SK-N-SH (cell line): ENCODE measurements at regions not wholly inside any gene's neighbourhood (a gene's known extent, or its start where the extent isn't known, plus 50 kb on each side); places are given as distances from the start of the nearest gene placed in this dataset.

Experiments
- CTCF ChIA-PET: fragments of 300-600, 350-600 bp; formaldehyde crosslinking; extraction: SDS; loops from one replicate; lab custom pipeline; 2021; lab: Yijun Ruan, JAX
- POLR2A ChIA-PET: fragments of 350-600 bp; sonication (Branson Sonifier 250); formaldehyde crosslinking; extraction: SDS; loops from one replicate; lab custom pipeline; 2020; ENCODE audit warnings: antibody characterized with exemption, inconsistent platforms; lab: Yijun Ruan, JAX
- DNase-seq: peaks from one replicate; pipeline ENCODE4 v3.0.0; 2012
- H2AFZ ChIP-seq: fragments of 200-600 bp; sonication (generic); 2 replicates; pipeline ENCODE4 v1.8.1; 2016; ENCODE audit warnings: antibody characterized with exemption, mild to moderate bottlenecking, low read depth
- H3F3A ChIP-seq: fragments of 200-600 bp; sonication (generic); replicated peaks from 2 replicates; pipeline ENCODE3; 2016; ENCODE audit warnings: antibody characterized with exemption, mild to moderate bottlenecking; ENCODE audit not compliant: insufficient read depth
- H3K27ac ChIP-seq, 2 experiments: fragments of 200-500 bp in 1 of 2; fragments of 200-600 bp in 1 of 2; sonication (Bioruptor generic) in 1 of 2; sonication (generic), shearing (Covaris generic) in 1 of 2; 2 replicates each; pipeline versions ENCODE4 v1.5.1 to v1.6.1; 2014 to 2016; ENCODE audit warnings: low read depth in 2 of 2, inconsistent platforms in 1 of 2, low read length in 1 of 2, mild to moderate bottlenecking in 1 of 2, mixed read lengths in 1 of 2
- H3K27me3 ChIP-seq: fragments of 200-600 bp; sonication (generic), shearing (Covaris generic); 2 replicates; pipeline ENCODE4 v1.6.1; 2016; ENCODE audit warnings: mixed run types; ENCODE audit not compliant: insufficient read depth
- H3K36me3 ChIP-seq, 2 experiments: fragments of 200-500 bp in 1 of 2; fragments of 200-600 bp in 1 of 2; sonication (Bioruptor generic) in 1 of 2; sonication (generic) in 1 of 2; replicated peaks in 1 of 2; 2 replicates each; pipeline versions ENCODE3 to v1.5.1; 2014 to 2016; ENCODE audit warnings: low read length in 1 of 2, mild to moderate bottlenecking in 1 of 2; ENCODE audit not compliant: insufficient read depth in 2 of 2, control insufficient read depth in 1 of 2
- H3K4me1 ChIP-seq, 2 experiments: fragments of 200-500 bp in 1 of 2; fragments of 200-600 bp in 1 of 2; sonication (Bioruptor generic) in 1 of 2; sonication (generic), shearing (Covaris generic) in 1 of 2; 2 replicates each; pipeline versions ENCODE4 v1.5.1 to v1.6.1; 2014 to 2016; ENCODE audit warnings: low read depth in 1 of 2, low read length in 1 of 2, mixed run types in 1 of 2; ENCODE audit not compliant: insufficient read depth in 2 of 2, control insufficient read depth in 1 of 2
- H3K4me2 ChIP-seq: fragments of 200-600 bp; sonication (generic), shearing (Covaris generic); 2 replicates; pipeline ENCODE4 v1.6.1; 2017; ENCODE audit warnings: mixed run types
- H3K4me3 ChIP-seq, 2 experiments: fragments of 200-500 bp in 1 of 2; fragments of 200-600 bp in 1 of 2; sonication (Bioruptor generic) in 1 of 2; sonication (generic), shearing (Covaris generic) in 1 of 2; 2 replicates each; pipeline versions ENCODE4 v1.5.1 to v1.8.1; 2014 to 2016; ENCODE audit warnings: low read depth in 2 of 2, inconsistent platforms in 1 of 2, low read length in 1 of 2, mild to moderate bottlenecking in 1 of 2, mixed read lengths in 1 of 2, moderate library complexity in 1 of 2
- H3K79me2 ChIP-seq: fragments of 200-600 bp; sonication (generic); 2 replicates; pipeline ENCODE4 v1.8.1; 2017; ENCODE audit warnings: mild to moderate bottlenecking; ENCODE audit not compliant: insufficient read depth
- H3K9ac ChIP-seq: fragments of 200-600 bp; sonication (generic); 2 replicates; pipeline ENCODE4 v1.6.1; 2017; ENCODE audit warnings: mixed run types
- H3K9me2 ChIP-seq: fragments of 200-600 bp; sonication (generic); 2 replicates; pipeline ENCODE4 v1.6.1; 2017; ENCODE audit warnings: mixed run types
- H3K9me3 ChIP-seq: fragments of 200-600 bp; sonication (generic); 2 replicates; pipeline ENCODE4 v1.6.1; 2017; ENCODE audit warnings: mixed run types, mild to moderate bottlenecking, moderate library complexity
- H4K20me1 ChIP-seq: fragments of 200-600 bp; sonication (generic); 2 replicates; pipeline ENCODE4 v1.6.1; 2017; ENCODE audit warnings: mild to moderate bottlenecking, mixed run types; ENCODE audit not compliant: insufficient read depth
- EZH2phosphoT487 ChIP-seq: fragments of 200-600 bp; sonication (generic); IDR thresholded peaks from 2 replicates; pipeline ENCODE4 v1.6.1; 2017; ENCODE audit warnings: low read depth, mixed run types, mild to moderate bottlenecking, antibody characterized with exemption, moderate library complexity, borderline replicate concordance
- FOXJ3 ChIP-seq: sonication (generic); formaldehyde crosslinking; IDR thresholded peaks from 2 replicates; pipeline ENCODE4 v1.5.1; 2020; ENCODE audit warnings: mild to moderate bottlenecking, missing genetic modification reagents
- GABPA ChIP-seq: IDR thresholded peaks from 2 replicates; pipeline ENCODE4 v1.4.0; 2012; ENCODE audit warnings: low read depth, mild to moderate bottlenecking
- GATA2 ChIP-seq: sonication (generic); formaldehyde crosslinking; IDR thresholded peaks from 2 replicates; pipeline ENCODE4 v1.5.0; 2020; ENCODE audit warnings: mild to moderate bottlenecking, missing genetic modification reagents
- IRF3 ChIP-seq: fragments of 150-350 bp; IDR thresholded peaks from 2 replicates; pipeline ENCODE4 v1.6.1; 2016; ENCODE audit warnings: mild to moderate bottlenecking, low read depth, low read length
- JUND ChIP-seq: IDR thresholded peaks from 2 replicates; pipeline ENCODE4 v1.4.0; 2012
- MAX ChIP-seq: IDR thresholded peaks from 2 replicates; pipeline ENCODE4 v1.4.0; 2012; ENCODE audit warnings: low read depth
- MEF2A ChIP-seq: IDR thresholded peaks from 2 replicates; pipeline ENCODE4 v1.4.0; 2012; ENCODE audit warnings: low read depth, borderline replicate concordance
- MXI1 ChIP-seq: IDR thresholded peaks from 2 replicates; pipeline ENCODE4 v1.6.1; 2012; ENCODE audit warnings: mild to moderate bottlenecking, low read depth, low read length, improper control_type of control experiment
- NFIC ChIP-seq: IDR thresholded peaks from 2 replicates; pipeline ENCODE4 v1.4.0; 2012; ENCODE audit warnings: borderline replicate concordance
- NRF1 ChIP-seq: IDR thresholded peaks from 2 replicates; pipeline ENCODE4 v1.6.1; 2012; ENCODE audit warnings: low read depth, mild to moderate bottlenecking, low read length
- PBX3 ChIP-seq: IDR thresholded peaks from 2 replicates; pipeline ENCODE4; 2012
- POLR2AphosphoS5 ChIP-seq: IDR thresholded peaks from 2 replicates; pipeline ENCODE4 v1.6.1; 2012; ENCODE audit warnings: low read depth, low read length
- RAD21 ChIP-seq: IDR thresholded peaks from 2 replicates; pipeline ENCODE4 v1.6.1; 2012; ENCODE audit warnings: mild to moderate bottlenecking, low read length
- RCOR1 ChIP-seq: fragments of 150-350 bp; IDR thresholded peaks from 2 replicates; pipeline ENCODE4 v1.6.1; 2017; ENCODE audit warnings: antibody characterized with exemption, low read length
- RFX5 ChIP-seq: IDR thresholded peaks from 2 replicates; pipeline ENCODE4 v1.6.1; 2012; ENCODE audit warnings: mild to moderate bottlenecking, improper control_type of control experiment, low read length
- RXRA ChIP-seq: IDR thresholded peaks from 2 replicates; pipeline ENCODE4 v1.4.0; 2012; ENCODE audit warnings: low read depth, mild to moderate bottlenecking, borderline replicate concordance
- TAF1 ChIP-seq: IDR thresholded peaks from 2 replicates; pipeline ENCODE4 v1.6.1; 2012; ENCODE audit warnings: low read depth, mild to moderate bottlenecking, low read length, moderate library complexity, borderline replicate concordance
- TCF12 ChIP-seq: IDR thresholded peaks from 2 replicates; pipeline ENCODE4 v1.4.0; 2012
- USF1 ChIP-seq: IDR thresholded peaks from 2 replicates; pipeline ENCODE4 v1.4.0; 2012; ENCODE audit warnings: low read depth, borderline replicate concordance
- ZBTB33 ChIP-seq: IDR thresholded peaks from 2 replicates; pipeline ENCODE4 v1.4.0; 2012; ENCODE audit warnings: low read depth, borderline replicate concordance
- WGBS: methylation state at CpG from one replicate; pipeline ENCODE4 v1.1.6; 2017; ENCODE audit warnings: low lambda C conversion rate; 5-methylcytosine and 5-hydroxymethylcytosine counted together

- TF ChIP-seq USF1 (no peak), MXI1 (no peak), RXRA (no peak), IRF3 (no peak), EZH2phosphoT487 (no peak), JUND (no peak), POLR2AphosphoS5 (no peak), RFX5 (no peak), TAF1 (no peak), FOXJ3 (CRISPR knock-in tag) (no peak), NFIC (no peak), PBX3 (no peak), RCOR1 (no peak)
- Histone ChIP-seq H2AFZ (no peak overlapping the region), H3K9me2 (no peaks in the 10 kb centered on the region), H3K79me2 (no peaks in the 10 kb centered on the region; the same call in 1 of the 2 replicates), H3K4me2 (no peak overlapping the region), H3K27me3 (no peaks in the 10 kb centered on the region), H3K4me1 (no peaks in the 10 kb centered on the region), H3K9ac (no peak overlapping the region), H3K27ac (no peak overlapping the region), H3K9me3 (no peaks in the 10 kb centered on the region), H3K36me3 (no peaks in the 10 kb centered on the region), H3K4me3 (no peak overlapping the region), H4K20me1 (no peaks in the 10 kb centered on the region), H3F3A (no peaks in the 10 kb centered on the region)
- ChIA-PET POLR2A (no interaction called here), CTCF (no interaction called here)
- no peak for DNase-seq
- WGBS = 17% methylated on average over 3 of the region's 3 CpGs
These were observed 1257.0 kb upstream of the CDH18 start for GRCh38 chr5:21244982-21245381.

GRCh38 chr5:21238786-21239185 is 1250.8 kb upstream of the CDH18 start:
- Histone ChIP-seq H3K9me2 (no peaks in the 10 kb centered on the region), H3F3A (no peaks in the 10 kb centered on the region), H4K20me1 (no peaks in the 10 kb centered on the region), H3K4me2 (no peak overlapping the region), H3K27me3 (no peaks in the 10 kb centered on the region), H2AFZ (no peak overlapping the region), H3K9me3 (no peaks in the 10 kb centered on the region), H3K4me3 (no peak overlapping the region), H3K9ac (no peak overlapping the region), H3K4me1 (peaks cover 0 to 8% of the 10 kb centered on the region in 2 experiments; a peak in 1 of 4 replicates), H3K36me3 (no peaks in the 10 kb centered on the region), H3K79me2 (no peaks in the 10 kb centered on the region), H3K27ac (no peak overlapping the region)
- CTCF ChIA-PET = interaction anchor here (0.7 kb wide), 1 partner anchor 9 kb away, joined by 3 read pairs; no protein-coding TSS in a partner anchor
- POLR2A ChIA-PET = no interaction called here
- DNase-seq = no peak
- WGBS = 18% methylated on average over 4 of the region's 4 CpGs
- TF ChIP-seq GATA2 (CRISPR knock-in tag) (no peak), GABPA (no peak), POLR2AphosphoS5 (no peak), PBX3 (no peak), ZBTB33 (no peak), IRF3 (no peak), MEF2A (no peak), RCOR1 (no peak), RAD21 (no peak), MAX (no peak), NRF1 (no peak), TCF12 (no peak)
